MM.1S (cell line): ENCODE measurements at regions not wholly inside any gene's neighbourhood (a gene's known extent, or its start where the extent isn't known, plus 50 kb on each side); places are given as distances from the start of the nearest gene placed in this dataset.

Source experiments
- DNase-seq: peaks from one replicate; pipeline ENCODE4 v3.0.0-alpha.2; 2015
- H2AFZ ChIP-seq: fragments of 300-600 bp; sonication (generic); 2 replicates; pipeline ENCODE4 v1.6.0; 2016; ENCODE audit warnings: antibody characterized with exemption, low read length
- H3F3A ChIP-seq: fragments of 300-600 bp; sonication (generic); 2 replicates; pipeline ENCODE4 v1.6.1; 2016; ENCODE audit warnings: mild to moderate bottlenecking, antibody characterized with exemption, low read length, moderate library complexity, mixed read lengths; ENCODE audit not compliant: insufficient read depth
- H3K27ac ChIP-seq: fragments of 300-600 bp; sonication (generic); 2 replicates; pipeline ENCODE4 v1.5.1; 2016; ENCODE audit warnings: mild to moderate bottlenecking, low read length
- H3K27me3 ChIP-seq: fragments of 300-600 bp; sonication (generic); replicated peaks from 2 replicates; pipeline ENCODE4 v1.6.0; 2016; ENCODE audit warnings: low read length; ENCODE audit not compliant: insufficient read depth
- H3K36me3 ChIP-seq: fragments of 300-600 bp; sonication (generic); replicated peaks from 2 replicates; pipeline ENCODE4 v1.6.1; 2016; ENCODE audit warnings: mild to moderate bottlenecking, low read length, mixed read lengths; ENCODE audit not compliant: insufficient read depth
- H3K4me1 ChIP-seq: fragments of 300-600 bp; sonication (generic); 2 replicates; pipeline ENCODE4 v1.6.1; 2016; ENCODE audit warnings: low read length, mixed read lengths
- H3K4me2 ChIP-seq: fragments of 300-600 bp; sonication (generic); 2 replicates; pipeline ENCODE4 v1.6.0; 2016; ENCODE audit warnings: low read depth, low read length
- H3K4me3 ChIP-seq: fragments of 300-600 bp; sonication (generic); 2 replicates; pipeline ENCODE4 v1.5.1; 2016; ENCODE audit warnings: low read length, mixed read lengths
- H3K79me2 ChIP-seq: fragments of 300-600 bp; sonication (generic); 2 replicates; pipeline ENCODE4 v1.6.1; 2016; ENCODE audit warnings: mixed run types, low read length, mixed read lengths
- H3K9ac ChIP-seq: fragments of 300-600 bp; sonication (generic); 2 replicates; pipeline ENCODE4 v1.6.1; 2016; ENCODE audit warnings: low read length, mixed read lengths
- H3K9me2 ChIP-seq: fragments of 300-600 bp; sonication (generic); replicated peaks from 2 replicates; pipeline ENCODE4 v1.6.1; 2016; ENCODE audit warnings: mild to moderate bottlenecking, low read length, mixed read lengths; ENCODE audit not compliant: insufficient read depth
- H3K9me3 ChIP-seq: fragments of 300-600 bp; sonication (generic); replicated peaks from 2 replicates; pipeline ENCODE4 v1.6.1; 2016; ENCODE audit warnings: mild to moderate bottlenecking, low read length, mixed read lengths; ENCODE audit not compliant: insufficient read depth
- H4K20me1 ChIP-seq: fragments of 300-600 bp; sonication (generic); 2 replicates; pipeline ENCODE4 v1.6.1; 2016; ENCODE audit warnings: mild to moderate bottlenecking, low read length, moderate library complexity, mixed read lengths; ENCODE audit not compliant: insufficient read depth
- EZH2 ChIP-seq: fragments of 300-600 bp; sonication (generic); optimal IDR thresholded peaks from 2 replicates; pipeline ENCODE3; 2017; ENCODE audit warnings: low read depth, mild to moderate bottlenecking, antibody characterized with exemption, low read length, mixed read lengths
- EZH2phosphoT487 ChIP-seq: fragments of 300-600 bp; sonication (generic); IDR thresholded peaks from 2 replicates; pipeline ENCODE4 v1.6.1; 2018; ENCODE audit warnings: antibody characterized with exemption, low read length
- TF ChIP-seq, protein P1 (sequence below): fragments of 300-600 bp; sonication (generic); IDR thresholded peaks from 2 replicates; pipeline ENCODE4 v1.5.1; 2016; ENCODE audit warnings: antibody characterized with exemption, low read length, mixed read lengths

DNA sequence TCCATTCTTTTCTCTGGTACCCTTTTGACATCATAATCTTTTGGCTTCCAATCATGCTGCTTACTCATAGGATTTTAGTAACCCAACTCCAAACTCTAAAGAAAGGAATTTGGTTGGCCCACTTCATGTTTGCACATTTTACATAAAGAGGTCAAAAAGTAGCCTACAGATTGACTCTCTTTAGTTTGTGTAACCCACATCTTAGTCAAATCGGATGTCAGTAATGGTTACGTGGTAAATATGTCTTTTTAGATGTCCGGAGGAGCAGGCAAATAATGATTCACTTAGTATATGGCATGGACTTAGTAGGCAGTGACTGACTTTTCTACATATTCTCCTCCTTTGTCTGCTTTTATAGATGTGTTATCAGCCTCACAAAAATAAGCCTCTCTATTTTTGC lies 711.6 kb upstream of the FOXG1 start:
- Histone ChIP-seq H3K9me3 (no peaks in the 10 kb centered on the region), H3K4me3 (no peak overlapping the region), H3K27ac (no peak overlapping the region), H3F3A (no peaks in the 10 kb centered on the region), H3K27me3 (no peaks in the 10 kb centered on the region), H3K79me2 (no peaks in the 10 kb centered on the region), H3K36me3 (no peaks in the 10 kb centered on the region), H3K4me2 (no peak overlapping the region), H3K9me2 (no peaks in the 10 kb centered on the region), H4K20me1 (no peaks in the 10 kb centered on the region), H3K9ac (no peak overlapping the region), H3K4me1 (peaks cover 12% of the 10 kb centered on the region; the same call in 1 of the 2 replicates), H2AFZ (no peak overlapping the region)
- TF ChIP-seq, protein P1, sequence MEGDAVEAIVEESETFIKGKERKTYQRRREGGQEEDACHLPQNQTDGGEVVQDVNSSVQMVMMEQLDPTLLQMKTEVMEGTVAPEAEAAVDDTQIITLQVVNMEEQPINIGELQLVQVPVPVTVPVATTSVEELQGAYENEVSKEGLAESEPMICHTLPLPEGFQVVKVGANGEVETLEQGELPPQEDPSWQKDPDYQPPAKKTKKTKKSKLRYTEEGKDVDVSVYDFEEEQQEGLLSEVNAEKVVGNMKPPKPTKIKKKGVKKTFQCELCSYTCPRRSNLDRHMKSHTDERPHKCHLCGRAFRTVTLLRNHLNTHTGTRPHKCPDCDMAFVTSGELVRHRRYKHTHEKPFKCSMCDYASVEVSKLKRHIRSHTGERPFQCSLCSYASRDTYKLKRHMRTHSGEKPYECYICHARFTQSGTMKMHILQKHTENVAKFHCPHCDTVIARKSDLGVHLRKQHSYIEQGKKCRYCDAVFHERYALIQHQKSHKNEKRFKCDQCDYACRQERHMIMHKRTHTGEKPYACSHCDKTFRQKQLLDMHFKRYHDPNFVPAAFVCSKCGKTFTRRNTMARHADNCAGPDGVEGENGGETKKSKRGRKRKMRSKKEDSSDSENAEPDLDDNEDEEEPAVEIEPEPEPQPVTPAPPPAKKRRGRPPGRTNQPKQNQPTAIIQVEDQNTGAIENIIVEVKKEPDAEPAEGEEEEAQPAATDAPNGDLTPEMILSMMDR, result no peak
- DNase-seq, result no peak

- DNase-seq, result peak; percentile 58
- no peaks in the 10 kb centered on the region for H3K36me3 ChIP-seq
- peak overlapping the region; percentile 60 for H3K4me2 ChIP-seq
- peak overlapping the region; percentile 3; the same call in 1 of the 2 replicates for H3K9ac ChIP-seq
- H4K20me1 ChIP-seq, result no peaks in the 10 kb centered on the region
- H3K9me3 ChIP-seq, result no peaks in the 10 kb centered on the region
- no peaks in the 10 kb centered on the region for H3F3A ChIP-seq
- peak overlapping the region; percentile 15; the same call in 1 of the 2 replicates for H3K4me3 ChIP-seq
- no peaks in the 10 kb centered on the region for H3K27me3 ChIP-seq
- TF ChIP-seq EZH2phosphoT487, result no peak
- TF ChIP-seq, protein P1, result no peak
- no peak for TF ChIP-seq EZH2
- H3K79me2 ChIP-seq, result no peaks in the 10 kb centered on the region
- H2AFZ ChIP-seq, result peak overlapping the region; percentile 57
- peak overlapping the region; percentile 56 for H3K27ac ChIP-seq
- no peaks in the 10 kb centered on the region for H3K9me2 ChIP-seq
- H3K4me1 ChIP-seq, result peaks cover 12% of the 10 kb centered on the region; the same call in 1 of the 2 replicates
Measured at GRCh38 chr14:28057359-28058296, 709.0 kb upstream of the FOXG1 start.

DNA sequence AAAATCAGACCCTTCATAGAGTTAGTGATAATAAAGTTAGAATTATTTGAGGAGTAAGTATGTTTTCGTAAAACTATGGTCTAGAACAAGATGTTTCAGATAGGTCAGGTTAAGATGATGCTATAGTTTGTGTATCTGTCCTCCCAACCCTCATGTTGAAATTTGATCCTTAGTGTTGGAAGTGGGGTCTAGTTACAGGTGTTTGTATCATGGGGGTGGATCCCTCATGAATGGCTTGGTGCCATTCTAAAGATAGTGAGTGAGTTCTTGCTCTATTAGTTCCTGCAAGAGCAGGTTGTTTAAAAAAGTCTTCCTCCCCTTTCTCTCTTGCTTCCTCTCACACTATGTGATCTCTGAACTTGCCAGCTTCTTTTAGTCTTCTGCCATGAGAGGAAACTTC lies 707.3 kb upstream of the FOXG1 start:
- Histone ChIP-seq H3K4me2 (no peak overlapping the region), H3F3A (no peaks in the 10 kb centered on the region), H3K36me3 (no peaks in the 10 kb centered on the region), H2AFZ (no peak overlapping the region), H4K20me1 (no peaks in the 10 kb centered on the region), H3K79me2 (no peaks in the 10 kb centered on the region), H3K4me1 (peaks cover 12% of the 10 kb centered on the region; the same call in 1 of the 2 replicates), H3K9ac (no peak overlapping the region), H3K9me3 (no peaks in the 10 kb centered on the region), H3K4me3 (no peak overlapping the region), H3K27me3 (no peaks in the 10 kb centered on the region), H3K27ac (no peak overlapping the region), H3K9me2 (no peaks in the 10 kb centered on the region)
- TF ChIP-seq, protein P1, result no peak
- TF ChIP-seq EZH2phosphoT487, result no peak
- no peak for TF ChIP-seq EZH2
- no peak for DNase-seq
